Mammary epithelial cell (primary cell): ENCODE measurements at regions not wholly inside any gene's neighbourhood (a gene's known extent, or its start where the extent isn't known, plus 50 kb on each side); places are given as distances from the start of the nearest gene placed in this dataset.

Source experiments
- CTCF ChIP-seq, 2 donors: IDR thresholded peaks in 1 of 2; conservative IDR thresholded peaks in 1 of 2; 2 replicates each; pipeline ENCODE4 v1.5.1; 2011 to 2012; ENCODE audit warnings: inconsistent platforms in 2 of 2, low read length in 2 of 2, mild to moderate bottlenecking in 2 of 2, control low read depth in 1 of 2, low read depth in 1 of 2; ENCODE audit not compliant: insufficient read depth in 1 of 2; ENCODE audit errors: extremely low read depth in 1 of 2
- EZH2 ChIP-seq: IDR thresholded peaks from 2 replicates; pipeline ENCODE4 v1.6.1; 2012; ENCODE audit warnings: low read length, inconsistent platforms, borderline replicate concordance

- no peak for TF ChIP-seq EZH2
- TF ChIP-seq CTCF (conservative IDR thresholded peaks at IDR 0.05 in 1 of 2, IDR thresholded peaks at IDR 0.05 in 1 of 2; ENCODE audit: extremely low read depth in 1 of 2, insufficient read depth in 1 of 2, low read depth in 1 of 2, low read length in 2 of 2): no peak
Measured at GRCh38 chr12:113735131-113735530, 231.0 kb downstream of the RBM19 start.
